ENCODE measurements at regions not wholly inside any gene's neighbourhood (a gene's known extent, or its start where the extent isn't known, plus 50 kb on each side); places are given as distances from the start of the nearest gene placed in this dataset.
"Not testable (repeated sequence)": the region's sequence is repeated elsewhere in the genome, so short reads cannot be mapped to it uniquely, and the experiment has no call there.

GRCh38 chr16:11414815-11415775 is 69.8 kb downstream of the RMI2 start:
- Histone ChIP-seq H3K4me3 (ENCODE audit: low read depth, low read length) (no peak overlapping the region), H3K27ac (ENCODE audit: low read depth, low read length) (no peak overlapping the region)
- WGBS (ENCODE audit: insufficient coverage) = 72% methylated on average over 16 of the region's 21 CpGs

GRCh38 chr16:11416228-11417001 is 71.2 kb downstream of the RMI2 start:
- no peak overlapping the region for H3K27ac ChIP-seq (ENCODE audit: low read depth, low read length)
- no peak for DNase-seq (ENCODE audit: low read depth in 4 of 6, low spot score in 6 of 6)
- no peak overlapping the region for H3K4me3 ChIP-seq (ENCODE audit: low read depth, low read length)
- peaks cover 3% of the 10 kb centered on the region for H3K4me1 ChIP-seq (ENCODE audit: control insufficient read depth, insufficient read depth, low read length)
- 85% methylated on average over 12 of the region's 16 CpGs for WGBS (ENCODE audit: insufficient coverage)
- H3K36me3 ChIP-seq (ENCODE audit: control insufficient read depth, insufficient read depth, low read length) = peaks cover 2% of the 10 kb centered on the region
- H3K27me3 ChIP-seq (ENCODE audit: control insufficient read depth, insufficient read depth, low read length) = no peaks in the 10 kb centered on the region
- no peaks in the 10 kb centered on the region for H3K9me3 ChIP-seq (ENCODE audit: control insufficient read depth, insufficient read depth, low read length)

More at GRCh38 chr16:11414815-11415775, 69.8 kb downstream of the RMI2 start:
- Histone ChIP-seq H3K27me3 (ENCODE audit: control insufficient read depth, insufficient read depth, low read length) (no peaks in the 10 kb centered on the region), H3K4me1 (ENCODE audit: control insufficient read depth, insufficient read depth, low read length) (peaks cover 13% of the 10 kb centered on the region), H3K9me3 (ENCODE audit: control insufficient read depth, insufficient read depth, low read length) (no peaks in the 10 kb centered on the region), H3K36me3 (ENCODE audit: control insufficient read depth, insufficient read depth, low read length) (peaks cover 2% of the 10 kb centered on the region)
- no peak for DNase-seq (ENCODE audit: low read depth in 4 of 6, low spot score in 6 of 6)

DNA sequence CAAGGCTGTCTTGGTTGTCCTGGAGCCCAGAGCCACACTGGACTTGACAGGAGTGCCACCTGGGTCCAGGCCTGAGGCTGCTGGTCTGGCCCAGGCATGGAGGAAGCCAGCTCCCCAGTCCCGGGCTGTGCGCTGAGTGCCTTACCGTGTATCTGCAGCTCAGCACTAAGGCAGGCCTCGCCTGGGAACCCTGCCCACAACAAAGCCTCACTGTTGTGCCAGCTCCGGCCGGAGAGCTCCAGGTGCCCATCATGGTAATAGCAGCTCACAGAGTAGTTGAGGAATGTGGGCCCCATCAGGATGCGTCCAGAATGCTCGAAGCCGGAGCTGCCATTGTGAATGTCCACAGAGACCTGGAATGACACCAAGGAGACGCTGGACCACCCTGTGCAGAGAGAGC is 72.2 kb downstream of the RMI2 start:
- no peaks in the 10 kb centered on the region for H3K9me3 ChIP-seq (ENCODE audit: control insufficient read depth, insufficient read depth, low read length)
- H3K36me3 ChIP-seq (ENCODE audit: control insufficient read depth, insufficient read depth, low read length) = peaks cover 2% of the 10 kb centered on the region
- WGBS (ENCODE audit: insufficient coverage) = 72% methylated on average over 10 of the region's 10 CpGs
- H3K27me3 ChIP-seq (ENCODE audit: control insufficient read depth, insufficient read depth, low read length) = no peaks in the 10 kb centered on the region
- no peak for DNase-seq (ENCODE audit: low read depth in 4 of 6, low spot score in 6 of 6)
- no peak overlapping the region for H3K4me3 ChIP-seq (ENCODE audit: low read depth, low read length)
- H3K27ac ChIP-seq (ENCODE audit: low read depth, low read length) = no peak overlapping the region
- H3K4me1 ChIP-seq (ENCODE audit: control insufficient read depth, insufficient read depth, low read length) = peaks cover 3% of the 10 kb centered on the region

DNA sequence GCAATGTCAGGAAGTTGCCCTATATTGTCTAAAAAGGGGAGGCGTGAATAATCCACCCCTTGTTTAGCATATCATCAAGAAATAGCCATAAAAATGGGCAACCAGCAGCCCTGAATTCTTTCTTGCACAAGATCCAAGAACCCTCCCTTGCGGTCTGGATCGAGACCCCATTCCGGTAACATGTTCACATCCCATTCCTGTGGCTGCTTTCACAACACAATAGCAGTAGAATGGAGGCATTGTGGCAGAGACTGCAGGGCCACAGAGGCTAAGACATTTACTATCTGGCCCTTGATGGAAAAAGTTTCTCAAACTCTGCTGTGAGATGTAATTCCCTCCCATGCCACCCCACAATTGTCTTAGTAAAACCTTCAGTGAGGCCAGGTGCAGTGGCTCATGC is 73.2 kb downstream of the RMI2 start:
- no peak overlapping the region for H3K27ac ChIP-seq (ENCODE audit: low read depth, low read length)
- no peaks in the 10 kb centered on the region for H3K27me3 ChIP-seq (ENCODE audit: control insufficient read depth, insufficient read depth, low read length)
- H3K4me3 ChIP-seq (ENCODE audit: low read depth, low read length) = no peak overlapping the region
- 83% methylated on average over 1 of the region's 4 CpGs for WGBS (ENCODE audit: insufficient coverage)
- DNase-seq (ENCODE audit: low read depth in 4 of 6, low spot score in 6 of 6) = no peak
- H3K9me3 ChIP-seq (ENCODE audit: control insufficient read depth, insufficient read depth, low read length) = no peaks in the 10 kb centered on the region
- peaks cover 5% of the 10 kb centered on the region for H3K4me1 ChIP-seq (ENCODE audit: control insufficient read depth, insufficient read depth, low read length)
- peaks cover 2% of the 10 kb centered on the region for H3K36me3 ChIP-seq (ENCODE audit: control insufficient read depth, insufficient read depth, low read length)

DNA sequence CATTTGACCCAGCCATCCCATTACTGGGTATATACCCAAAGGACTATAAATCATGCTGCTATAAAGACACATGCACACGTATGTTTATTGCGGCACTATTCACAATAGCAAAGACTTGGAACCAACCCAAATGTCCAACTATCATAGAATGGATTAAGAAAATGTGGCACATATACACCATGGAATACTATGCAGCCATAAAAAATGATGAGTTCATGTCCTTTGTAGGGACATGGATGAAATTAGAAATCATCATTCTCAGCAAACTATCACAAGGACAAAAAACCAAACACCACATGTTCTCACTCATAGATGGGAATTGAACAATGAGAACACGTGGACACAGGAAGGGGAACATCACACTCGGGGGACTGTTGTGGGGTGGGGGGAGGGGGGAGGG is 74.8 kb downstream of the RMI2 start:
- H3K27me3 ChIP-seq (ENCODE audit: control insufficient read depth, insufficient read depth, low read length); H3K9me3 ChIP-seq (ENCODE audit: control insufficient read depth, insufficient read depth, low read length); H3K36me3 ChIP-seq (ENCODE audit: control insufficient read depth, insufficient read depth, low read length); DNase-seq (ENCODE audit: low read depth in 4 of 6, low spot score in 6 of 6); H3K4me1 ChIP-seq (ENCODE audit: control insufficient read depth, insufficient read depth, low read length); H3K4me3 ChIP-seq (ENCODE audit: low read depth, low read length); H3K27ac ChIP-seq (ENCODE audit: low read depth, low read length): not testable (repeated sequence)
- WGBS (ENCODE audit: insufficient coverage) = no CpG with 5 or more reads among the region's 4 CpGs

DNA sequence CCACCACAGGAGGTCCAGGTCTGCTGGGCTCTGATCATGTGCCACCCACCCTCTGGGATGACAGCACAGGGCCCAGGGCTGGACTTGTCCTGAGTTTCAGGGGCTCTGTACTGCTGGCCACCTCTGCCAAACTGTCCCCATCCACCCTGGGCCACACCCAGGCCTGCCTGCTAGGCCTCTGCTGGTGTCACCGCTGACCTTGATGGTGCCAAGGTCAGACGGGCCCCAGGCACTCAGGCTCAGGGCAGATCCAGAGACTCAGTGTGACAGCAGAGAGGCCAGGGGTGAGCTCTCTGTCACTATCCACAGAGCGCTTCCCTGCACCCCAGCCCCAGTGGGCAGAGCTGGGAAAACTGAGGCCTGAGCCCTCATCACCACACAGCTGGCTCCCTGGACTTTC is 75.6 kb downstream of the RMI2 start:
- Histone ChIP-seq H3K27me3 (ENCODE audit: control insufficient read depth, insufficient read depth, low read length) (no peaks in the 10 kb centered on the region), H3K4me1 (ENCODE audit: control insufficient read depth, insufficient read depth, low read length) (peaks cover 6% of the 10 kb centered on the region), H3K27ac (ENCODE audit: low read depth, low read length) (no peak overlapping the region), H3K9me3 (ENCODE audit: control insufficient read depth, insufficient read depth, low read length) (no peaks in the 10 kb centered on the region), H3K36me3 (ENCODE audit: control insufficient read depth, insufficient read depth, low read length) (peaks cover 5% of the 10 kb centered on the region), H3K4me3 (ENCODE audit: low read depth, low read length) (no peak overlapping the region)
- 92% methylated on average over 3 of the region's 3 CpGs for WGBS (ENCODE audit: insufficient coverage)
- no peak for DNase-seq (ENCODE audit: low read depth in 4 of 6, low spot score in 6 of 6)

DNA sequence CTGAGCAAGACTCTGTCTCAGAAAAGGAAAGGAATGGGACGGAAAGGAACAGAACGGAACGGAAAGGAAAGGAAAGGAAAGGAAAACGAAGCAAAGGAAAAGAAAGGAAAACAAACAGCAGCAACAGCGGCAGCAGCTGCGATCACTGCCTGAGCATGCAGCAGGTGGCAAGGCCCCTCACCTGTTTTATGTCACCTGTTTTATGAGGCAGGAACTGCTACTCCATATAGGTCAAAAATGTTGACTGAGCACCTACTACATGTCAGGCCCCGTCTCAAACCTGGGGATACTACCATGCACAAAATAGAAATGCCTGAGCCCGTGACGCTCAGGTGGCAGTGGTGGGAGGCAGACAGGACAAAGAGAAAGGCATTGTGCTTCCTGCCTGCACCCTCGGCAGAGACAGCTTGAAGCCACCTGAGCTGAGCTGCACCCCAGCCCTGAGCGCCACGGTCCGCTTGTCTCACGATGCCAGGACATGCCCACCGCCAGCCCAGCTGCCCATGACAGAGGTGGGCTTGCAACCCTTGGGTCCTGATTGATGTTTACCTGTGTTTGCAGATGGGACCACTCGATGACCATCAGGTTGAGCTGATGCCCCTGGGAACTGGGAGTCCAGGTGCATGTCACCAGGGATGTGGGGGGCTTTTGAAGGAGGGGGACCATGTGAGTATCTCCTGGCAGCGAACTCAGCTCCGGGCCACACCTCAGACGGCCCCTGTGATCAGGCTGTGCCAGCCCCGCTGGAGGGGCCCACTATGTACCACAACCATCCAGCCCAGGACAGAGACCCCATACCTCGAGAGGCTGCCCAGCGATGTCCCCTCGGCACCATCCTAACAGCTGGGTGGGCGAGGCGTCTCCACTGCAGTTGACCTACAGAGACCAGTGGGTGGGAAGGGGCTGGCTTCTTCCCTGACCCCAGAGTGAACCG is 77.4 kb downstream of the RMI2 start:
- H3K27ac ChIP-seq (ENCODE audit: low read depth, low read length) = no peak overlapping the region
- H3K4me3 ChIP-seq (ENCODE audit: low read depth, low read length) = no peak overlapping the region
- H3K4me1 ChIP-seq (ENCODE audit: control insufficient read depth, insufficient read depth, low read length) = peaks cover 3% of the 10 kb centered on the region
- DNase-seq (ENCODE audit: low read depth in 4 of 6, low spot score in 6 of 6) = no peak
- no peaks in the 10 kb centered on the region for H3K27me3 ChIP-seq (ENCODE audit: control insufficient read depth, insufficient read depth, low read length)
- H3K9me3 ChIP-seq (ENCODE audit: control insufficient read depth, insufficient read depth, low read length) = no peaks in the 10 kb centered on the region
- 80% methylated on average over 20 of the region's 26 CpGs for WGBS (ENCODE audit: insufficient coverage)
- H3K36me3 ChIP-seq (ENCODE audit: control insufficient read depth, insufficient read depth, low read length) = peaks cover 3% of the 10 kb centered on the region

DNA sequence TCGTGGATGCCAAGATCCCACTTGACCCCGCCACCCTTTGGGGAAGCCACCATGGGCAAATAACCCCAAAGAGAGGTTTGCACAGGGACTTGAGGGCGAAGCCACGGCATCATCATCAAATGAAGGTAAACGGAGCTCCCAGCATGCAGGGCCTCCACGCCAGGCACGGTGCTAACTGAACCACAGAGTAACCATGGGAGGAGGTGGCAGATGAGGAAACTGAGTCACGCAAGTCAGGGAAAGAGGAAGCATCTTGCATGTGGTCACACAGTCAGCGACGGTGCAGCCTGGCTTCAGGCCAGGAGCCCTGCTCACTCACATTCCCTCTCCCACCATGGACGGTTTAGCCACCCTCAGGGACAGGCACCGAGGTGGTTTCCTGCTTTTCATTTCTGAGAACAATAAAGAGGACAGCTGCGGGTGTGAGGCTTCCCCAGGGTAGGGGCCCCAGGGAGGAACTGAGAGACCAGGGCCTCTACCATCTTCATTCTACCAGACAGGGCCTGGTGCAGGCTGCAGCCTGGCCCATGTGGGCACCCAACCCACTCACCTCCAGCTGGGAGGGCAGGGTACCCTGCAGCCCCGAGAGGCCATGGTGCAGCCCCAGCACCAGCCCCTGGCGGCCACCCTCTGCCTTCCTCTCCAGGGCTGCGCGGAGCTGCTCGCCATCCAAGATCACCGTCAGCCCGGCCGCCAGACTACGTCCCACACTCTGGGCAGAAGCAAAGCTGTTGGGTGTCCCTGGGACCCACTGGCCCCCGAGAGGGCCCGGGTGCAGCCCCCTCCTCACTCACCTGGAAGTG is 78.3 kb downstream of the RMI2 start:
- 83% methylated on average over 20 of the region's 24 CpGs for WGBS (ENCODE audit: insufficient coverage)
- Histone ChIP-seq H3K4me3 (ENCODE audit: low read depth, low read length) (no peak overlapping the region), H3K27me3 (ENCODE audit: control insufficient read depth, insufficient read depth, low read length) (no peaks in the 10 kb centered on the region), H3K4me1 (ENCODE audit: control insufficient read depth, insufficient read depth, low read length) (peaks cover 3% of the 10 kb centered on the region), H3K27ac (ENCODE audit: low read depth, low read length) (no peak overlapping the region), H3K9me3 (ENCODE audit: control insufficient read depth, insufficient read depth, low read length) (no peaks in the 10 kb centered on the region), H3K36me3 (ENCODE audit: control insufficient read depth, insufficient read depth, low read length) (peaks cover 3% of the 10 kb centered on the region)
- no peak for DNase-seq (ENCODE audit: low read depth in 4 of 6, low spot score in 6 of 6)

DNA sequence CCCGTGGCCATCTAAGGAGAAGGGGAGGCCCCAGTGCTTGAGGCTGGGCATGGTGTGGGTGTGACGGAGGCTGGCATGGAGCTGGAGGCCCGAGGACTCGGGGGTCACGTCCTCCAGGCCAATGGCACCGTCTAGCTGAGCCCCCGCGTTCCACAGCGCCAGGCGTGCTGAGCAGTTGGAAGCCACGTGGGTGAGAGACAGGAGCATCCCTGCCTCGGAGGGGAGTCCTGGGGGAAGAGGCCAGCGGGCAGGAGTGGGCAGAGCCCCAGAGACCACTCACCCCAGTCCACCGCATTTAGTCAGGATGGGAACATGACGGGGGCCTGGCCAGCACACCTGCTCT is 78.8 kb downstream of the RMI2 start:
- peaks cover 3% of the 10 kb centered on the region for H3K36me3 ChIP-seq (ENCODE audit: control insufficient read depth, insufficient read depth, low read length)
- DNase-seq (ENCODE audit: low read depth in 4 of 6, low spot score in 6 of 6) = no peak
- H3K27ac ChIP-seq (ENCODE audit: low read depth, low read length) = no peak overlapping the region
- 91% methylated on average over 15 of the region's 15 CpGs for WGBS (ENCODE audit: insufficient coverage)
- no peaks in the 10 kb centered on the region for H3K9me3 ChIP-seq (ENCODE audit: control insufficient read depth, insufficient read depth, low read length)
- H3K4me3 ChIP-seq (ENCODE audit: low read depth, low read length) = no peak overlapping the region
- H3K27me3 ChIP-seq (ENCODE audit: control insufficient read depth, insufficient read depth, low read length) = no peaks in the 10 kb centered on the region
- H3K4me1 ChIP-seq (ENCODE audit: control insufficient read depth, insufficient read depth, low read length) = peaks cover 3% of the 10 kb centered on the region

Measured in spinal cord (tissue), 9 donors.